Chondrocyte (in vitro differentiated cells): ENCODE measurements at regions not wholly inside any gene's neighbourhood (a gene's known extent, or its start where the extent isn't known, plus 50 kb on each side); places are given as distances from the start of the nearest gene placed in this dataset.

Source experiments
- DNase-seq: peaks from one replicate; pipeline ENCODE4 v3.0.0; 2021; ENCODE audit warnings: mixed read lengths, low spot score
- H3K27ac Mint-ChIP-seq: one replicate; pipeline ENCODE4 v1.8.0; 2021; ENCODE audit warnings: mild to moderate bottlenecking, moderate library complexity, mixed read lengths; ENCODE audit not compliant: unreplicated experiment
- H3K27me3 Mint-ChIP-seq: 2 replicates; pipeline ENCODE4 v1.8.0; 2021; ENCODE audit warnings: low read depth, mixed read lengths
- H3K36me3 Mint-ChIP-seq: 2 replicates; pipeline ENCODE4 v1.8.0; 2021; ENCODE audit warnings: low read depth, mixed read lengths
- H3K4me1 Mint-ChIP-seq: 2 replicates; pipeline ENCODE4 v1.8.0; 2021; ENCODE audit warnings: low read depth, mild to moderate bottlenecking, mixed read lengths
- H3K4me3 Mint-ChIP-seq: one replicate; pipeline ENCODE4 v1.8.0; 2021; ENCODE audit warnings: mild to moderate bottlenecking, moderate library complexity, mixed read lengths; ENCODE audit not compliant: unreplicated experiment
- H3K9me3 Mint-ChIP-seq: 2 replicates; pipeline ENCODE4 v1.8.0; 2021; ENCODE audit warnings: low read depth, mixed read lengths
- CTCF ChIP-seq: fragments of 200-600 bp; sonication (generic); IDR thresholded peaks from 2 replicates; pipeline ENCODE4 v1.5.0; 2021; ENCODE audit warnings: antibody characterized with exemption, mild to moderate bottlenecking, moderate library complexity

- no peaks in the 10 kb centered on the region for H3K36me3 Mint-ChIP-seq
- no peak for TF ChIP-seq CTCF
- peaks cover 8% of the 10 kb centered on the region for H3K9me3 Mint-ChIP-seq
- peaks cover 3% of the 10 kb centered on the region for H3K27me3 Mint-ChIP-seq
- H3K4me1 Mint-ChIP-seq = no peaks in the 10 kb centered on the region
- no peak overlapping the region for H3K4me3 Mint-ChIP-seq
- H3K27ac Mint-ChIP-seq = no peak overlapping the region
- DNase-seq = no peak
Observed at GRCh38 chr2:7888876-7889275, 793.0 kb upstream of the ID2 start.

- H3K4me3 Mint-ChIP-seq = no peak overlapping the region
- no peaks in the 10 kb centered on the region for H3K4me1 Mint-ChIP-seq
Observed at GRCh38 chr2:7891312-7891711, 790.5 kb upstream of the ID2 start.

GRCh38 chr2:7895289-7895688 lies 786.6 kb upstream of the ID2 start:
- Mint-ChIP-seq H3K4me3 (no peak overlapping the region), H3K27ac (no peak overlapping the region), H3K9me3 (peaks cover 11% of the 10 kb centered on the region), H3K27me3 (peaks cover 11% of the 10 kb centered on the region), H3K36me3 (no peaks in the 10 kb centered on the region), H3K4me1 (no peaks in the 10 kb centered on the region)
- TF ChIP-seq CTCF = no peak
- DNase-seq = no peak

More at GRCh38 chr2:7891312-7891711, 790.5 kb upstream of the ID2 start:
- Mint-ChIP-seq H3K27me3 (peaks cover 3% of the 10 kb centered on the region), H3K9me3 (peaks cover 11% of the 10 kb centered on the region), H3K36me3 (no peaks in the 10 kb centered on the region), H3K27ac (no peak overlapping the region)
- DNase-seq = no peak
- TF ChIP-seq CTCF = no peak

GRCh38 chr2:7896940-7897487 lies 784.8 kb upstream of the ID2 start:
- Mint-ChIP-seq H3K36me3 (no peaks in the 10 kb centered on the region), H3K4me1 (no peaks in the 10 kb centered on the region)
- no peak for TF ChIP-seq CTCF

GRCh38 chr2:7899241-7899640 lies 782.6 kb upstream of the ID2 start:
- H3K27me3 Mint-ChIP-seq = peaks cover 10% of the 10 kb centered on the region
- no peak for TF ChIP-seq CTCF
- H3K4me1 Mint-ChIP-seq = no peaks in the 10 kb centered on the region
- H3K4me3 Mint-ChIP-seq = no peak overlapping the region
- no peaks in the 10 kb centered on the region for H3K9me3 Mint-ChIP-seq
- H3K36me3 Mint-ChIP-seq = no peaks in the 10 kb centered on the region
- DNase-seq = no peak
- no peak overlapping the region for H3K27ac Mint-ChIP-seq

More at GRCh38 chr2:7896940-7897487, 784.8 kb upstream of the ID2 start:
- H3K27me3 Mint-ChIP-seq = peaks cover 8% of the 10 kb centered on the region
- no peak for DNase-seq
- H3K4me3 Mint-ChIP-seq = no peak overlapping the region
- H3K9me3 Mint-ChIP-seq = peaks cover 7% of the 10 kb centered on the region
- H3K27ac Mint-ChIP-seq = no peak overlapping the region
